NCI-H146 (cell line): ENCODE measurements at regions not wholly inside any gene's neighbourhood (a gene's known extent, or its start where the extent isn't known, plus 50 kb on each side); places are given as distances from the start of the nearest gene placed in this dataset.

ENCODE experiments used
- DNase-seq: peaks from one replicate; lab custom pipeline; 2025; lab: John Stamatoyannopoulos, UW

GRCh38 chr5:123771715-123772114, 259.7 kb downstream of the CSNK1G3 start:
- DNase-seq, result no peak

DNA sequence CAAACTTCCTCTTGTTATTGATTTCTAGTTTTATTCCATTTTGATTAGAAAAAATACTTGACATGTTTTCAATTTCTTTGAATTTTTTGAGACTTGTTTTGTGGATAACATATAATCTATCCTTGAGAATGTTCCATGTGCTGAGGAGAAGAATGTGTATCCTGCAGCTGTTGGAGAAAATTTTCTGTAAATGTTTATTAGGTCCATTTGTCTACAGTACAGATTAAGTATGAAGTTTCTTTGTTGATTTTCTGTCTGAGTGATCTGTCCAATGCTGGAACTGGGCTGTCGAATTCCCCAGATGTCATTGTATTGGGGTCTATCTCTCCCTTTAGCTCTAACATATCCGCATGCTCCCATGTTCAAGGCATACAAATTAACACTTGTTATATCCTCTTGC, 251.2 kb downstream of the CSNK1G3 start:
- no peak for DNase-seq

DNA sequence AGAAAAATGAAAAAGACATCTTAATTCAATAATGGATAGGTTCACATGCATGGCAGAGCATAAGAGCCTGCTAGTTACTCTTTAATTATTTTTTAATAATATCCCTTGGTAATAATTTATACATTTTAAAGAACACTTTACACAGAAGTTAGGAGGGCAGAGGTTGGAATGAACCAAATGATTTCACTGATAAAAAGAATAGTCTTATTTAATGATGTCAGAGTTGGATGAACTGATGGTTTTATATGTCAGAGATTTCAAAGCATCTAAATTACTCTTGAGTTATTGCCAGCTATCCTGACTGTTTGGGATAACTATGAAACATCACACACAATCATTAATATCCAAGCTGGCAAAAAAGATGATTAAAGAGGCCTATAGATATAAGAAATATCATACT, 244.8 kb downstream of the CSNK1G3 start:
- DNase-seq, result no peak

DNA sequence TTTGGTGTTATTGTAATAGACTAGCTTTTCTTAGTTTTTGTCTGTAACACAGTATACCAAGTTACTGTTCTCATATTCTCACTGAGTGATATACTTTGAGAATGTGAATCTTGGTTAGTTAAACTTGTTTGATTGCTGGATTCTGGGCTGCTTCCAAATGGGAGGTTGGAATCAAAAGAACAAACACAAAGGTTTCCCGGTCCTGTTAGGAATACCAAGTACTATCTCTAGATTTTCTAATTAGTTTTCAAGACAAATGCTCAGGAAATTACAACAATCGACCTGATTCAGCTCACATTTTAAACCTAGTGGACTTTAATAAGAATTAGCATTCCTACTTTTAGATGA, 244.3 kb downstream of the CSNK1G3 start:
- DNase-seq, result no peak

GRCh38 chr5:123755653-123756317, 243.8 kb downstream of the CSNK1G3 start:
- no peak for DNase-seq

DNA sequence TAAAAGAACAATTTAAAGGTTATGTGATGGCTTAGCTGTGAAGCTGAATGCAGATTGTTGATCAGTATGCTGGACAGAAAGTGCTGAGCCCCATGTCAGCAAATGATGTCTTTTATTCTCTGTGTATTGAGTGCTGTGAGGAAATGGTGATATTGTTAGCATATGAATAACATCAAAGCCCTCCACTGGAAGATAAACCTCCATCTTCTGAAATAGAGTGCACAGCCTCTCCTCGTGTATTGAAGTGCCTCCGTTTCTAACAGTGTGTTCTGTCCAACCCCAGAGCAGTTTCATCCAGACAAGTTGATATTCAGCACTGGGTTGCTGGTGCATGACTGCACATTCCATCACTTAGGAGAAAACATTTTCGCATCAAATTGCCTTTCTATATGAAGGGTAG, 242.9 kb downstream of the CSNK1G3 start:
- peak; percentile 6 for DNase-seq

DNA sequence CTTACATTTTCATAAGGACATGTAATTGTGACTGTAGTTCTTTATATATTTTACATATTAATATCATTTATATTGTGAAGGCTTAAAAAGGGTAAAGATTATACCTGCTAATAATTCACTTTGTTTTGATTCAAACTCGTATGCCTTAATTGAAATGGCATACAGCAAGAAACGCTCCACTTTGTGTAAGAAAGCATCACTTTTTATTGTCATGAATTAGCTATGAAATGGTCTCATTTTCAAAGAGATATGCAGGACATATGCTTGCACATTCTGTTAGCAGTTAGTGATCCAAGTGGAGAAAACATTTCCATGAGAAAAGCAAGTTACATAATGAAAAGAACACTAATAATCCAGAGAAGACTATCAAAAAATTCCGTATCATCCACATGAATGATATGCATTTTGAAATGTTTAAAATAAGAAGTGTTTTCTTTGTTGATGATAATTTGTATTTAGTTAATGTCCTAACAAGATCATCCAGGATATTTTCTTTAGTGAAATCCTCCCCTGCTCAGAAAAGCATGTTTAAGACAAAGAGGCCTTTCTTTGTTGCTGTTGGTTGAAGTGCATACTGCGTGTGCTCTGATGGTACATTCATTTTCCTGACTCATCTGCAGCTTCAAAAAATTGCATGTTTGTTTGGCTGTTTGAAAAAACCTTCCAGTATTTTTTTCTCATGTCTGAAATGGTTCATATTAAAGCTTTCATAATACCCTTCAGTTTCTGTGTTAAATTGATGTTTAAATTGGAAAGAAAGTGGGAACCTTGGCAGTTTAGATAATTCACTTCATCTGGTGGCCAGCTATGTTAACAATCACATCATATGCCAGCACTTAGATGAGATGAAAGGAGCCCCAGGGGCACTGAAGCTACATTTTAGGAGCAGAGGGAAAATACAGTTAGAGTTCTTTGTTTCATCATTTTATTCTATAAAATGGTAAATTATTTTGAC, 242.2 kb downstream of the CSNK1G3 start:
- DNase-seq, result peak; percentile 5

- no peak for DNase-seq
Measured at GRCh38 chr5:123753180-123753936, 241.4 kb downstream of the CSNK1G3 start.

DNA sequence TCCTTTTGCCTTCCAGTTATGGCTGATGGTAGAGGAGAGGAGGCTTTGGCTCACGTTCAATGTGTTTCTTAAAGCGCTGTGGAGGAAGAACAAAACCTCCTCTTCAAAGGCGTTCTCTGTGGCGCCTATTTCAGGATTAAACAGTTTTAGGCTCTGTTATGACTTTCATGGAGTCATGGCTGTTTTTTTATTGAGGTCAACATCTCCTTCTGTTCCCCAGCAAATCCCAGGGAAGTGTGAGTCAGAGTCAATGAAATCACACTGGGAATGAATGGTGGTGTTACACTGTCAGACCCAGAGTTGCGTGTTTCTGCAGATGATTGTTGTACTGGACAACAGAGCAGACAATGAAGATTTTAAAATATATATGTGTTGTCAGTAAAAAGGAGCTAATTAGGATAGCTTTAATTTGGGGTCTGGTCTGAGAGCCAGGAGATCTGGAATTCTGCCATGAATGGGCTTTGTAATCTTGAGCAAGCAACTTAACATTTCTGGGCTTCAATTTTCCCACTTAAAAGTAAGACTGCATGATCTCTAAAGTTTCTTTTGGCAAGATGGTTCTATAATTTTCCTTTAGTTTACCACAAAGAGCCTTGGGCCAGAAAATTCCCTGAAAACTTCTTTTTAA, 240.7 kb downstream of the CSNK1G3 start:
- no peak for DNase-seq

GRCh38 chr5:123751670-123752069, 239.7 kb downstream of the CSNK1G3 start:
- no peak for DNase-seq

- no peak for DNase-seq
Measured at GRCh38 chr5:123748239-123748638, 236.3 kb downstream of the CSNK1G3 start.

GRCh38 chr5:123746683-123747360, 234.8 kb downstream of the CSNK1G3 start:
- DNase-seq, result no peak

GRCh38 chr5:123743990-123744583, 232.1 kb downstream of the CSNK1G3 start:
- DNase-seq, result no peak

GRCh38 chr5:123735384-123735783, 223.4 kb downstream of the CSNK1G3 start:
- DNase-seq, result no peak

DNA sequence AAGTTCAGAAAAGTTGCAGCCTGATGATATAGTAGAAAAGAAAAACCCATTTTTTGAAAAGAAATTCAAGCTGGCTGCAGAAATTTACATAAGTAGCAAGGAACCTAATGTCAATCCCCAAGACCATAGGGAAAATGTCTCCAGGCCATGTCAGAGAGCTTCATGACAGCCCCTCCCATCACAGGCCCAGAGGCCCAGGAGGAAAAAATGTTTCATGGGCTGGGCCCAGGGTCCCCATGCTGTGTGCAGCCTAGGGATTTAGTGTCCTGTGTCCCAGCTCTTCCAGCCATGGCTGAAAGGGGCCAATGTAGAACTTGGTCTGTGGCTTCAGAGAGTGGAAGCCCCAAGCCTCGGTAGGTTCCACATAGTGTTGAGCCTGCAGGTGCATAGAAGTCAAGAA, 220.3 kb downstream of the CSNK1G3 start:
- DNase-seq, result no peak

- DNase-seq, result no peak
Measured at GRCh38 chr5:123722451-123722850, 210.5 kb downstream of the CSNK1G3 start.

DNA sequence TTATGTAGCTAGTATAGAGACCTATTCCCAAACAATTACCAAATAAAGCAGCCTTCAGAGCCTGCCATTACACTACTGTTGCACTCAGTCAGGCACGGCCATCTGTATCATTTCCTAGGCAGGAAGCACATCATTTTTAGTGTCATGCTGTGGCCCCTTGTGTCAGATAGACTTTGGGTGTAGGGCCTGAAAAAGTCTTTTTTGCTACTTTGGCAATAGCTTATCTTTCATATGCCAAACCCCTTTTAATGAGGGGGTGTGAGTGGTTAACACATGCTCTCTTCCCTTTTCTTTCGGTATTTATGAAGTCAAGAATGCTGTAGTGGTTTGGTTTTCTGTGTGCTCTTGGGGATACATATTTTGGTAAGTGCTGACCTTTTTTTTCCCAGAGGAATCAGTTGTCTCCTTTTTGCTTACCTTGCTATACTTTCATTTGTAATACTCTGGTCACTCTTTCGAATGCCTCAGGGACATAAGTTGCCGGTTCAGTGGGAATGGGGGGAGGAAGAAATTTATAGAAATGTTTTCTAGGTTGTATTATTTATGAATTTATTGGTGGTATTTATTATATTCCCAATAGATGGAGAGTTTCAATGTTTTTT, 209.8 kb downstream of the CSNK1G3 start:
- DNase-seq, result no peak

DNA sequence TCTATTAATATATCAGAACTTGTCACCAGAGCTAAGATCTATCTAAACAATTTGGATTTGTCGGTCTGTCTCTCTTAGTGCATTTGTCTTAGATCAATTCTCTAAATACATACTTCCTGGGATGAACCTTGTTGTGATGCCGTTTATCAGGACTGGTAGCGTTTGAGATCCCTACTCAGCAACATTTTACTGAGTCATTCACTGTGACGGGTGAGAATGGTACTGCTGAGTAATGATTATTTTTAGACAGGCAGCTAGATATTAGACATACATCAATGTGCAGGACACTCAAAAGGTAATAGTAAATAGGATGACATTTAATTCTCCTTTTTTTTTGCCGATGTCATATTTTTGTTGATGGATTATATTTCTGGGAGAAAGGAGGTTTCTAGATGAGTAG, 209.0 kb downstream of the CSNK1G3 start:
- DNase-seq, result no peak

- no peak for DNase-seq
Measured at GRCh38 chr5:123720339-123720738, 208.4 kb downstream of the CSNK1G3 start.

- no peak for DNase-seq
Measured at GRCh38 chr5:123719004-123719403, 207.0 kb downstream of the CSNK1G3 start.

DNA sequence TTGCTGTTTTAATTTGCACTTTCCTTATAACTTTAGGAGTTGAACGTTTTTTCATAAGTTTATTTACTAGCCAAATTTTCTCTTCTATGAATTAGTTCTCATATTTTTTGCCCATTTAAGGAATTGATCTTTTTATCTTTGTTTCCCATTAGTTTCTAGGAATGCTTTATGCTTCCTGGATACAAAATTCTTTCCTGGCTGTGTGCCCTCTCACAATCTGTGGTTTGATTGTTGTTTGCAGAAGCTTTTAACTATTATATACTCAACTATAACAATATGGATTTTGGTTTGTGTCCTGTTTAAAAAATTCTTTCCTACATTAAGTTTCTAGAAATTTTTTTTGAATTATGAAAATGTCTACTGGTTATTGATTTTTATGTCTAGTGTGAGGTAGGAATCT, 206.3 kb downstream of the CSNK1G3 start:
- no peak for DNase-seq
